IPS DF 4.7 (cell line): ENCODE measurements at regions not wholly inside any gene's neighbourhood (a gene's known extent, or its start where the extent isn't known, plus 50 kb on each side); places are given as distances from the start of the nearest gene placed in this dataset.

Experiments used
- DNase-seq: peaks from one replicate; pipeline ENCODE4 v3.0.0-alpha.2; 2013; ENCODE audit warnings: low spot score; ENCODE audit errors: extremely low read depth

GRCh38 chr6:9532621-9533557 lies 882.0 kb downstream of the TFAP2A start:
- DNase-seq: no peak

GRCh38 chr6:9527679-9528286 lies 887.1 kb downstream of the TFAP2A start:
- no peak for DNase-seq

- no peak for DNase-seq
Observed at GRCh38 chr6:9523462-9523861, 891.4 kb downstream of the TFAP2A start.

GRCh38 chr6:9522101-9522500 lies 892.8 kb downstream of the TFAP2A start:
- DNase-seq: no peak

GRCh38 chr6:9521152-9521530 lies 893.7 kb downstream of the TFAP2A start:
- DNase-seq: no peak

GRCh38 chr6:9520417-9521151 lies 894.3 kb downstream of the TFAP2A start:
- DNase-seq: no peak

GRCh38 chr6:9518431-9518830 lies 896.4 kb downstream of the TFAP2A start:
- no peak for DNase-seq

- DNase-seq: no peak
Observed at GRCh38 chr6:9517806-9518205, 897.1 kb downstream of the TFAP2A start.

GRCh38 chr6:9515633-9516606 lies 899.0 kb downstream of the TFAP2A start:
- no peak for DNase-seq

GRCh38 chr6:9514146-9514545 lies 900.7 kb downstream of the TFAP2A start:
- no peak for DNase-seq

- no peak for DNase-seq
Observed at GRCh38 chr6:9511157-9511556, 903.7 kb downstream of the TFAP2A start.

GRCh38 chr6:9507136-9507895 lies 907.6 kb downstream of the TFAP2A start:
- DNase-seq: no peak

GRCh38 chr6:9504191-9504590 lies 910.7 kb downstream of the TFAP2A start:
- DNase-seq: no peak

GRCh38 chr6:9503111-9503761 lies 911.6 kb downstream of the TFAP2A start:
- DNase-seq: no peak

GRCh38 chr6:9499709-9500108 lies 915.2 kb downstream of the TFAP2A start:
- no peak for DNase-seq

- no peak for DNase-seq
Observed at GRCh38 chr6:9496837-9497236, 918.0 kb downstream of the TFAP2A start.

- DNase-seq: no peak
Observed at GRCh38 chr6:9494864-9495263, 920.0 kb downstream of the TFAP2A start.

GRCh38 chr6:9492790-9493189 lies 922.1 kb downstream of the TFAP2A start:
- no peak for DNase-seq

- no peak for DNase-seq
Observed at GRCh38 chr6:9487128-9487527, 927.7 kb downstream of the TFAP2A start.

GRCh38 chr6:9485992-9486391 lies 928.9 kb downstream of the TFAP2A start:
- DNase-seq: no peak
